ENCODE measurements at regions not wholly inside any gene's neighbourhood (a gene's known extent, or its start where the extent isn't known, plus 50 kb on each side); places are given as distances from the start of the nearest gene placed in this dataset.
"Not testable (repeated sequence)": the region's sequence is repeated elsewhere in the genome, so short reads cannot be mapped to it uniquely, and the experiment has no call there.

DNA sequence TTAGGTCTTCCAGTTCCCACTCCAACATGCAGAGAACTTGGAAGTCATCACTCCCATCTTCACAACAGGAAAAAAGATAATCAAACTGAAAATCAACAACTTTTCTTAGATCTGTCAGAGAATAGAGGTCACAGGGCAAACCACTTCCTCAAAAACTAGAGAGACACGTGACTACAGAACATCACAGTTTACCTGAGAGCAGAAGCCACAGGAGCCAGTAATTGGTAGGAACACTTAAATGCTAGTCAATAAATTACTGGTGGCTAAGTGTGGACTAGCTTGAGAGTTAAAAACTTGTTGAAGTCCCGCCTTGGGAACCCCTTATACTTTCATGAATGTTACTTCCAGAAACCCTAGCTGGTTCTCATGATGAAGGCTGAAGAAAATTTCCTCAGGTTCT is 81.1 kb downstream of the THSD1 start:
- H3K4me3 ChIP-seq (ENCODE audit: low read length); DNase-seq (ENCODE audit: low read depth): not testable (repeated sequence)

DNA sequence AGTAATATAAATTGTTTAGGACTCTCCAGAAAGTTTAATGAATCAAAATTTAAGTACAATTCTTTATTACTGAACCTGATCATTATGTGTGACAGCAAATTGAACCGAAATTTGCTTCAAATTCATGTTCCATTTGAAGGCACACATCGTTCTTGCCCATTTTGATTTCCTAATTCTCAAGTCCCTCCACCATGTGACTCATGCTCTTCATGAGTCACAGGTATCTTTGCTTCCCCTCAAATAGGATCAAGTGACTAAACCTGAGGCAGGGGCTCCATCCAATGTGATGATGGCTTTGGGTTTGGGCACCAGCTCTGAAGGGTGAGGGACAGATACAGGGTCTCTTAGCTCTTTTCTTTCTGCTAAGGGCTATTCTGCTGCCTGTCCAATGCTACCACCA is 86.1 kb downstream of the THSD1 start:
- peak; percentile 52 for DNase-seq (ENCODE audit: low read depth)
- TF ChIP-seq, protein P1, sequence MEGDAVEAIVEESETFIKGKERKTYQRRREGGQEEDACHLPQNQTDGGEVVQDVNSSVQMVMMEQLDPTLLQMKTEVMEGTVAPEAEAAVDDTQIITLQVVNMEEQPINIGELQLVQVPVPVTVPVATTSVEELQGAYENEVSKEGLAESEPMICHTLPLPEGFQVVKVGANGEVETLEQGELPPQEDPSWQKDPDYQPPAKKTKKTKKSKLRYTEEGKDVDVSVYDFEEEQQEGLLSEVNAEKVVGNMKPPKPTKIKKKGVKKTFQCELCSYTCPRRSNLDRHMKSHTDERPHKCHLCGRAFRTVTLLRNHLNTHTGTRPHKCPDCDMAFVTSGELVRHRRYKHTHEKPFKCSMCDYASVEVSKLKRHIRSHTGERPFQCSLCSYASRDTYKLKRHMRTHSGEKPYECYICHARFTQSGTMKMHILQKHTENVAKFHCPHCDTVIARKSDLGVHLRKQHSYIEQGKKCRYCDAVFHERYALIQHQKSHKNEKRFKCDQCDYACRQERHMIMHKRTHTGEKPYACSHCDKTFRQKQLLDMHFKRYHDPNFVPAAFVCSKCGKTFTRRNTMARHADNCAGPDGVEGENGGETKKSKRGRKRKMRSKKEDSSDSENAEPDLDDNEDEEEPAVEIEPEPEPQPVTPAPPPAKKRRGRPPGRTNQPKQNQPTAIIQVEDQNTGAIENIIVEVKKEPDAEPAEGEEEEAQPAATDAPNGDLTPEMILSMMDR (IDR thresholded peaks at IDR 0.05; ENCODE audit: insufficient read depth, low read depth, low read length, missing control alignments), result no peak
- H3K4me3 ChIP-seq (ENCODE audit: low read length), result no peak overlapping the region

DNA sequence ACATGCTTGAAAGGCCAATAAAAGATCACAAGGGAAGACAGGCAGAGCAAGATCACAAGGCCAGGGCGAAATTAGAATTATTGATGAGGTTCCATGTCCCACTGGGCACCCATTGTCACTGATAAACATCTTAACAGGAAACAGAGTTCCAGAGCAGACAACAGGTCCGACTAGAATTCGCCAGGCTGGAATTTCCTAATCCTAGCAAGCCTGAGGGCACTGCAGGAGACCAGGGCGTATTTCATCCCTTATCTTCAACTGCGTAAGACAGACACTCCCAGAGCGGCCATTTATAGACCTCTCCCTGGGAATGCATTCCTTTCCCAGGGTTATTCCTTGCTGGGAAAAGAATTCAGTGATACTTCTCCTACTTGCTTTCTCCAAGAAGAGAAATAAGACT is 96.1 kb downstream of the THSD1 start:
- not testable (repeated sequence) for DNase-seq (ENCODE audit: low read depth); H3K4me3 ChIP-seq (ENCODE audit: low read length)

DNA sequence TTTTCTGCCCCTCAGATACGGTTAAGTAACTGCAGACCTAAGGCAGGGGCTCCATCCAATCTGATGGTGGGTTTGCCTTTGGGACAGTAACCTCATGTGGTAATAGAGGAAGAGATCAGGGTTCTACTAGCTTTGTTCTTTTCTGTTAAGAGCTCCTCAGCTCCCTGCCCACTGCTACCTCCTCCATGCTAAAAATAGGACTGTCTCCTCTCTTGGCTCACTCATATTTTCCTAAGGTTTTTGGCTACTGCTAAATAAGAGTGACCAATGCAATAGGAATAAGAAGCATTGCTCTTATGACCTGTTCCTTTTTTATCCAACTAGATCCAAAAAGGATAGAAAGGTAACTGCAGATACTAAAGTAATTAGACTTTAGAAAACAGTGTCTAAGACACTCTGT is 99.6 kb downstream of the THSD1 start:
- not testable (repeated sequence) for H3K4me3 ChIP-seq (ENCODE audit: low read length); DNase-seq (ENCODE audit: low read depth)

DNA sequence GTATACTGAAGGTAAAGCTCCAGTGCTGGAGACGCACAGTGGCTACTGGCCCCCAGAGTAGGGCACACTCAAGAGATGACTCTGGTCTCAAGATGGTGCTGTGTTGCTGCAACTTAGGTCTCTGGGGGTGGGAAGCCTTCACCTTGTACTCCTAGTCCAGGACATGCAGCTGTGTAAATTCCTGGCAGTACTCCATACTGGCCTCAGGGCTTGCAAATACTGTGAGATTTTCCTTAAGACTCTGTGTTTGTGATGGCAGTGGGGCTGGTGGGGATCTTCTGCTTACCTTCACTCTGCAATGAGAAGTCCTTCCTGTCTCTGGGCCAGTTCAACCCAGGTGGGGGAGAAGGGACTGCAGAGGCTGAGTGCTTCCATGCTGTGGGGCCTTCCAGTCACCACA is 102.9 kb downstream of the THSD1 start:
- not testable (repeated sequence) for DNase-seq (ENCODE audit: low read depth); H3K4me3 ChIP-seq (ENCODE audit: low read length)

DNA sequence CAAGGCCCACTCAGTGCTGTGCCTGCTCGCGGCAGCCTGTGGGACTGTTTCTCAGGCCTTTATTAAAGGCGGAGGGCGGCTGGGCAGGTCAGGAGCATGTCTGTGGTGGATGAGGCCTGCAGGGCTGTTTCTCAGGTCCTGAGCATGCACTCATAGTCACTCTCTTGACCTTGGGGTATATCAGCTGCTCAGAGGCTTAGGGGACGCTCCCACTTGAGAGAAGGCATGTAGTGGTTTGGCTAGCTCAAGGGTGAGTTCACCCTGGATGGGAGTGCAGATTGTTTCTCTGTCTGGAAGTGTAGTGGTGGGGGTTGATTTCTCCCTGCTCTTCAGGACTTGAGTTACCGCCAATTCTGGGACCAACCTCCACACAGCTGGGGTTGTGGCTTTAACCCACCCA is 103.3 kb downstream of the THSD1 start:
- H3K4me3 ChIP-seq (ENCODE audit: low read length); DNase-seq (ENCODE audit: low read depth): not testable (repeated sequence)

DNA sequence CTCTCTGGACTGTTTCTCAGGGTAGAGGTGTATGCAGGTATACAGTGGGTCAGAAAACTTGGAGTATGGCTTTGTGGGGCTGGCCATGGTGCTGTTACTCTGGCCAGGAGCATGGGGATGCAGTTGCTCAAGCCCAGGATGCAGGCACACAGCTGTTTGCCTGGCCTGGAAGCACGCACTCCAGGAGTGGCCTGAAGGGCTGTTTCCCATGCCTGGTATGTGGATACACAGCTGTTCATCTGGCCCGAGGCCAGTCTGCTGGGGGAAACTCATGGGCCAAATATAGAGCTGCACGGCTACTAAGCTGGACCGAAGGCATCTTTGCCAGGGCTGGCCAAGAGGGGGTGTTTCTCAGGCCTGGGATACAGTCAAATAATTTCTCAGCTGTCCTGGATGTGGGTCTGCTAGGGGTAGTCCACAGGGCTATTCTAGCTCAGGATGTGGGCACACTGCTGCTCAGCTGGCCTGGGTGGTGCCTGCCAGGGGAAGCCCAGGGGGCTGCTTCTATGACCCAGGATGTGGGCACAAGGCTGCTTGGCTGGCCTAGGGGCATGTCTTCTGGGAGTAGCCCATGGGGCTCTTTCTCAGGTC is 104.1 kb downstream of the THSD1 start:
- not testable (repeated sequence) for DNase-seq (ENCODE audit: low read depth); H3K4me3 ChIP-seq (ENCODE audit: low read length)

DNA sequence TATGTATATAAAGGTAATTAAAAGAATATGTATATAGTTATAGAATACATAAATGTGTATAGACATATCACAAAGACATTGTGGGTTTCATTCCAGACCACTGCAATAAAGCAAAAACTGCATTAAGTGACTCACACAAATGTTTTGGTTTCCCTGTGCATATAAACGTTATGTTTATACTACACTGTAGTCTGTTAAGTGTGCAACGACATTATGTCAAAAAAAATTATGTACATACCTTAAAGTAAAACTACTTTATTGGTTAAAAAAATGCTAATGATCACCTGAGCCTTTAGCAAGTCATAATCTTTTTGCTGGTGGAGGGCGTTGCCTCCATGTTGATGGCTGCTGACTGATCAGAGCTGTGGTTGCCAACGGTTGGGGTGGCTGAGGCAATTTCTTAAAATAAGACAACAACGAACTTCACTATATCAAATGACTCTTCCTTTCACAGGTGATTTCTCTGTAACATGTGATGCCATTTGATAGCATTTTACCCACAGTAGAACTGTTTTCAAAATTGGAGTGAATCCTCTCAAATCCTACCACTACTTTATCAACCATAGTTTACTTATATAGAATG is 107.8 kb downstream of the THSD1 start:
- H3K4me3 ChIP-seq (ENCODE audit: low read length); DNase-seq (ENCODE audit: low read depth): not testable (repeated sequence)

DNA sequence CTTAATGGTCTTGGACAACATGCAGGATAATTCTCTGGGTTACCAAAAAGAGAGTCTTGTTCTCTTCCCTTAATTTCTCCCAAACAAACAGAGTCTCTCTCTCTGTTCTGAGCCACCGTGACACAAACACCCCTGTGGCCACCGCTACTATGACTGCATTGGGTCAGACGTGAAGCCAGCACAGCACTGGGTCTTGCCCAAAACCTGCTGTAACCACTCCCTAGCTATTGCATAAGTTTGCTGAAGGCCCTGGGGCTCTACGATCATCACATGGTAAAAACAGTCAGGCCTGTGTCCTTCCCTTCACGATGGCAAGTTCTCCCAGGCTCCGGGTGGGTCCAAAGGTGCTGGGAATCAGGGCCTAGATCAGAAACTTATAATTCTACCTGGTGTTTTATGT is 117.1 kb downstream of the THSD1 start:
- DNase-seq (ENCODE audit: low read depth); H3K4me3 ChIP-seq (ENCODE audit: low read length): not testable (repeated sequence)

DNA sequence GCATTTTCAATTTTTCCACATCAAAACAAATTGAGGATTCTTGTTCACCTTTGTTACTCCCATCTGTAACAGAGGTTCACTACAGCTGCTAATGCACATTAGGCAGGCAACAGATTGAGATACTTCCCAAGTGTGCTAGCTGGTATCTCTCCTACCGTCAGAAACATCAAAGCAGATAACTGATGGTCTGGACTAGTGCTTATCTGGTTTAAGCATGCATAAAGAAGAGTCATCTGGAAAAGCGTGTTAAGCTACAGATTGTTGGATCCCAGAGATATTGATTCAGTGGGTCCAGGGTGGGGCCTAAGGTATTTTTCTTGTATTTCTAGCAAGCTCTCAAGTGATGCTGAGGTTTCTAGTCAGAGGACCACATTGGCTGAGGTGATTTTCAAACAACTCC is 122.0 kb upstream of the NEK3 start:
- H3K4me3 ChIP-seq (ENCODE audit: low read length); DNase-seq (ENCODE audit: low read depth): not testable (repeated sequence)

DNA sequence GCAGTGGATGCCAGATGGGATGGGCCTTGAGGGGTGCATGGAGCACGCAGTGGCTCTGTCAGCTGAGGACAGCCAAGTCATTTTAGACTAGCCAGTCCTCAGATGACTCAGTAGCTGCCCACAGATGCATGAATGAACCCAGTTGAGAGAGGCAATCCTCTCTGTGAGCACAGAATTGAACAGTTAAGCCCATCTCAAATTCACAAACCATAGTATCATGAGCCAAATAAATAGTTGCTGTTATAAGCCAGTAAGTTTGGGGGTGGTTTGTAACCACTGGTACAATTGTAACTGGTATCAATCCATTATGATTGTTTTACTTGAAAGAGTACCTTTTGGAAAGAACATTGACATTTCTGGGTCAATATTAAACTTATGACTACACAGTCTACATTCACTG is 120.0 kb upstream of the NEK3 start:
- H3K4me3 ChIP-seq (ENCODE audit: low read length); DNase-seq (ENCODE audit: low read depth): not testable (repeated sequence)

DNA sequence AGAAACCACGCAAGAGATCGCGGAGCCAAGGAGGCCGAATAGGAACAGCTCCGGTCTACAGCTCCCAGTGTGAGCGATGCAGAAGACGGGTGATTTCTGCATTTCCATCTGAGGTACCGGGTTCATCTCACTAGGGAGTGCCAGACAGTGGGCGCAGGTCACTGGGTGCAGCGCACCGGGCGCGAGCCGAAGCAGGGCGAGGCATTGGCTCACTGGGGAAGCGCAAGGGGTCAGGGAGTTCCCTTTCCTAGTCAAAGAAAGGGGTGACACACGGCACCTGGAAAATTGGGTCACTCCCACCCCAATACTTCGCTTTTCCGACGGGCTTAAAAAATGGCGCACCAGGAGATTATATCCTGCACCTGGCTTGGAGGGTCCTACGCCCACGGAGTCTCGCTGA is 94.9 kb upstream of the NEK3 start:
- H3K4me3 ChIP-seq (ENCODE audit: low read length); DNase-seq (ENCODE audit: low read depth): not testable (repeated sequence)

DNA sequence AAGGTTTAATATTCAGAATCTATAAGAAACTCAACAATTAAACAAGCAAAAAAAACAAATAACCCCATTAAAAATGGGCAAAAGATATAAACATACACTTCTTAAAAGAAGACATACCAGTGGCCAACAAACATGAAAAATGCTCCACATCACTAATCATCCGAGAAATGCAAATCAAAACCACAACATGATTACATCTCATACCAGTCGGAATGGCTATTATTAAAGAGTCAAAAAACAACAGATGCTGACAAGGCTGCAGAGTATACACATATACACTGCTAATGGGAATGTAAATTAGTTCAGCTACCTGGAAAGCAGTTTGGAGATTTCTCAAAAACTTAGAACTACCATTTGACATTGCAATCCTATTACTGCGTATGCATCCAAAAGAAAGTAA is 81.4 kb upstream of the NEK3 start:
- not testable (repeated sequence) for H3K4me3 ChIP-seq (ENCODE audit: low read length); DNase-seq (ENCODE audit: low read depth)

DNA sequence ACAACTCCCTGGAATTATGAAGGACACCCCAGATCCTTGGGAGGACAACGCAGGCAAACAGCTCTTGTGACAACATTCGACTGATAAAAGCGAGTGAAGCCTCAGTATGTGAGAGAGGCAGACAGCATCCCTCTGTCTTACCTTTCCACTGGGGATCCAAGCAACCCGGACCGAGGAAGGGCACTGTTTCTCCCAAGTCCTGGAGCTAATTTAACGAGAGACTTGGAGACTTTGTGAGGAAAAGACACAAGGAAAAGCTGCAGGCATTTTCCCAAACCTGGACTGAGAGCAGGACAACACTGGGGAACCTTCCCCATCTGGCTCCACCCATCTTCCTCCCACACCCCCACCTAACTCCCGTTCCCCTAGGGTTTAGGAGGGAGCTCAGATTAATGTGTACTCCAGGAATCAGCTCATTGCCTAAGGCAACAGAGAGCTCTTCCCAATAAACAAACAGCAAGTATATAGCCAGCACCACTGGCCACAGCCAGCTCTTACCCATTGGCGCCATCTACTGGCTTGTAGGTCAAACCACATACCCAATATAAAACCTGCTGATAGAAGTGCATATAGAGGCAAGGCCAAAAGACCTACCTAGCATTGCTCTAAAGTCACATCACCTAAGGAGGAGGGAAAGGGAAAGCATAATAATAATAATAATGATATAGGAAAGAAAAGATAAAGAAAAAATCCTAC is 76.7 kb upstream of the NEK3 start:
- peak; percentile 84 for DNase-seq (ENCODE audit: low read depth)
- H3K4me3 ChIP-seq (ENCODE audit: low read length), result not testable (repeated sequence)
- TF ChIP-seq, protein P1 (IDR thresholded peaks at IDR 0.05; ENCODE audit: insufficient read depth, low read depth, low read length, missing control alignments), result peak; percentile 60

DNA sequence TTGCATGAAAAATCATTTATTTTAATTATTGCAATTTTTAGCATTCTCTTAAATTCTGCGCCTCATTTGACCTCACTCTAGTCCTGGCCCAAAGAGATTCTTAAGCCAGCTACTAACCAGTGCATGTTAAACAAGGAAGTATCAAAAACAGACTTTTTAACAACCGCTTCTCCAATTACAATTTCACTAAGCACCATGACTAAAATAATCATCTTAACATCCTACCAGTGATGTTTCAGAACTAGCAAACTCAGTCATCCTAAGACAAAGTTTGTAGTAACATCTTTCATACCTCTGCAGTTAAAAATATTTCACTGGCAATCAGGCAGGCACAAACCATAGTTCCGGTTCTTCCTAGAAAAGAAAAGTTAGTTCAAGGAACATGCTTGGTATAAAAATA is 75.5 kb upstream of the NEK3 start:
- DNase-seq (ENCODE audit: low read depth); H3K4me3 ChIP-seq (ENCODE audit: low read length): not testable (repeated sequence)

DNA sequence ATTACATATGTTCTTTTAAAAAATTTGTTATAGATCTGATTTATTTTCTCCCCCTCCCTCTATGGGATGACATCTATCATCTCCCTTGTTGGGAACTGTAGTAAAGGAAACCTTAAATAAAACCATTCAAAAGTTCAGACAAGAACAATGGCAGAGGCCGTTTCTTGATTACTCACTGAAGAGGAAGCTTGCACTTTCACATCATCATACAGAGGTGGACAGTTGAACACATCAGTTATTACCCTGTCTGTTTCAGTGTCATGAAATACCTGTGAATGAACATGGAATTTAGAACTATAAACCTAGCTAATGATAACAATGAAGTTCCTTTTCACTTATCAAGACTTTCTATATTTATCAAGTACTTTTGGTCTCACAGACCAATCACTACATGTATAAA is 63.7 kb upstream of the NEK3 start:
- H3K4me3 ChIP-seq (ENCODE audit: low read length); DNase-seq (ENCODE audit: low read depth): not testable (repeated sequence)

DNA sequence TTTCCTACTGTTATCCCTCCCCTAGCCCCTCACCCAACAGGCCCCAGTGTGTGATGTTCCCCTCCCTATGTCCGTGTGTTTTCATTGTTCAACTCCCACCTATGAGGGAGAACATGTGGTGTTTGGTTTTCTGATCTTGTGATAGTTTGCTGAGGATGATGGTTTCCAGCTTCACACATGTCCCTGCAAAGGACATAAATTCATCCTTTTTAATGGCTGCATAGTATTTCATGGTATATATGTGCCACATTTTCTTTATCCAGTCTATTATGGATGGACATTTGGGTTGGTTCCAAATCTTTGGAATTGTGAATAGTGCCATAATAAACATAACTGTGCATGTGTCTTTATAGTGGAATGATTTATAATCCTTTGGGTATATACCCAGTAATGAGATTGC is 54.5 kb upstream of the NEK3 start:
- not testable (repeated sequence) for H3K4me3 ChIP-seq (ENCODE audit: low read length); DNase-seq (ENCODE audit: low read depth)

DNA sequence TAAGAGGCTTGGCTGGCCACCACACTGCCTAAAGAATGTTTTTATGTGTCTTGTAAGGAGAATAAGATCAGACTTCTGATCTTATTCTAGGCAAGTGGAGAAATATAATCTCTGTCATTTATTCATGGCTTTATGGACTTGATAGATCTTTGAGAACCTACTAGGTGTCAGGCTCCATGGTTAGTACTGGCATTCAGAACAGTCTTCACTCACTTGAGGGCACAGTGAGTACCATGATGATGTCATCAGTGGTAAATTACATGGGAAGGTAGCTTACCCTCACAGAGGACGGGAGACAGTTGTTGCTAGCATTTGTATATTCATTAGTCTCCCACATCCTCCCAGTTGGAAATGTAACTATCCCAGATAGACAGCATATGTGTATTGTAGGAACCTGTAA is 53.5 kb upstream of the NEK3 start:
- not testable (repeated sequence) for DNase-seq (ENCODE audit: low read depth); H3K4me3 ChIP-seq (ENCODE audit: low read length)

Data from epithelial cell of esophagus (primary cell).